ENCODE measurements at regions not wholly inside any gene's neighbourhood (a gene's known extent, or its start where the extent isn't known, plus 50 kb on each side); places are given as distances from the start of the nearest gene placed in this dataset.

GRCh38 chr16:86683441-86684194, 105.3 kb downstream of the FOXL1 start:
- DNase-seq, result no peak

- DNase-seq, result no peak
Measured at GRCh38 chr16:86685076-86685475, 106.7 kb downstream of the FOXL1 start.

- no peak for DNase-seq
Measured at GRCh38 chr16:86690970-86691369, 112.6 kb downstream of the FOXL1 start.

GRCh38 chr16:86692426-86692825, 114.1 kb downstream of the FOXL1 start:
- no peak for DNase-seq

- DNase-seq, result no peak
Measured at GRCh38 chr16:86693033-86693432, 114.7 kb downstream of the FOXL1 start.

GRCh38 chr16:86697715-86698114, 119.4 kb downstream of the FOXL1 start:
- no peak for DNase-seq

GRCh38 chr16:86700046-86700945, 121.9 kb downstream of the FOXL1 start:
- no peak for DNase-seq

GRCh38 chr16:86701286-86701975, 123.1 kb downstream of the FOXL1 start:
- no peak for DNase-seq

GRCh38 chr16:86702824-86703588, 124.7 kb downstream of the FOXL1 start:
- no peak for DNase-seq

GRCh38 chr16:86704516-86704915, 126.2 kb downstream of the FOXL1 start:
- DNase-seq, result no peak

GRCh38 chr16:86706726-86707125, 128.4 kb downstream of the FOXL1 start:
- no peak for DNase-seq

- no peak for DNase-seq
Measured at GRCh38 chr16:86707171-86707570, 128.8 kb downstream of the FOXL1 start.

GRCh38 chr16:86707581-86707980, 129.2 kb downstream of the FOXL1 start:
- DNase-seq, result no peak

- DNase-seq, result no peak
Measured at GRCh38 chr16:86708431-86708830, 130.1 kb downstream of the FOXL1 start.

- no peak for DNase-seq
Measured at GRCh38 chr16:86709103-86709502, 130.8 kb downstream of the FOXL1 start.

- no peak for DNase-seq
Measured at GRCh38 chr16:86709902-86710601, 131.7 kb downstream of the FOXL1 start.

GRCh38 chr16:86710602-86710950, 132.2 kb downstream of the FOXL1 start:
- DNase-seq, result no peak

- DNase-seq, result no peak
Measured at GRCh38 chr16:86712158-86713009, 134.0 kb downstream of the FOXL1 start.

- DNase-seq, result no peak
Measured at GRCh38 chr16:86713021-86713631, 134.8 kb downstream of the FOXL1 start.

GRCh38 chr16:86714166-86714565, 135.8 kb downstream of the FOXL1 start:
- DNase-seq, result no peak

- no peak for DNase-seq
Measured at GRCh38 chr16:86716649-86717048, 138.3 kb downstream of the FOXL1 start.
